RWPE2 (cell line): ENCODE measurements at regions not wholly inside any gene's neighbourhood (a gene's known extent, or its start where the extent isn't known, plus 50 kb on each side); places are given as distances from the start of the nearest gene placed in this dataset.
"Not testable (repeated sequence)": the region's sequence is repeated elsewhere in the genome, so short reads cannot be mapped to it uniquely, and the experiment has no call there.

ENCODE experiments used
- ATAC-seq: fragments of 200-7000 bp; cut with Tn5 transposase; 3 replicates; pipeline ENCODE4 v1.9.1; 2021; ENCODE audit warnings: low read depth
- DNase-seq: peaks from one replicate; pipeline ENCODE4 v3.0.0-alpha.2; 2020; ENCODE audit warnings: low spot score
- H3K27ac ChIP-seq: fragments of 450-650 bp; 2 replicates; pipeline ENCODE4 v1.5.1; 2017; ENCODE audit warnings: mild to moderate bottlenecking; ENCODE audit not compliant: poor library complexity, severe bottlenecking
- H3K27me3 ChIP-seq: fragments of 250-450 bp; sonication (Bioruptor Pico); 2 replicates; pipeline ENCODE4 v1.5.1; 2021; ENCODE audit warnings: mild to moderate bottlenecking, moderate library complexity; ENCODE audit not compliant: insufficient read depth, poor library complexity, severe bottlenecking
- H3K36me3 ChIP-seq: fragments of 250-450 bp; sonication (Bioruptor Pico); 2 replicates; pipeline ENCODE4 v1.5.1; 2020; ENCODE audit warnings: low read depth, mild to moderate bottlenecking, moderate library complexity
- H3K4me1 ChIP-seq: fragments of 250-450 bp; sonication (Bioruptor Pico); 2 replicates; pipeline ENCODE4 v1.5.1; 2021; ENCODE audit warnings: mild to moderate bottlenecking, moderate library complexity; ENCODE audit not compliant: insufficient read depth, poor library complexity, severe bottlenecking
- H3K4me3 ChIP-seq: fragments of 250-450 bp; sonication (Bioruptor Pico); 2 replicates; pipeline ENCODE4 v1.5.1; 2021; ENCODE audit warnings: mild to moderate bottlenecking, moderate library complexity; ENCODE audit not compliant: severe bottlenecking
- H3K9me3 ChIP-seq: fragments of 250-450 bp; sonication (Bioruptor Pico); 2 replicates; pipeline ENCODE4 v1.5.1; 2021; ENCODE audit warnings: mild to moderate bottlenecking, moderate library complexity; ENCODE audit not compliant: severe bottlenecking

GRCh38 chr2:111418091-111418875, 297.6 kb downstream of the BCL2L11 start:
- H3K4me3 ChIP-seq, H3K4me1 ChIP-seq, H3K27me3 ChIP-seq, DNase-seq, H3K9me3 ChIP-seq, H3K27ac ChIP-seq, H3K36me3 ChIP-seq, ATAC-seq: not testable (repeated sequence)

GRCh38 chr2:111420074-111420473, 299.4 kb downstream of the BCL2L11 start:
- ATAC-seq, result not testable (repeated sequence)

GRCh38 chr2:111420835-111421234, 300.1 kb downstream of the BCL2L11 start:
- not testable (repeated sequence) for H3K27me3 ChIP-seq, DNase-seq, H3K27ac ChIP-seq, H3K9me3 ChIP-seq, H3K4me3 ChIP-seq, ATAC-seq, H3K36me3 ChIP-seq, H3K4me1 ChIP-seq

More at GRCh38 chr2:111420074-111420473, 299.4 kb downstream of the BCL2L11 start:
- not testable (repeated sequence) for H3K36me3 ChIP-seq, H3K9me3 ChIP-seq, H3K27me3 ChIP-seq, H3K4me1 ChIP-seq, H3K27ac ChIP-seq, H3K4me3 ChIP-seq, DNase-seq

- H3K36me3 ChIP-seq, H3K4me1 ChIP-seq, H3K27me3 ChIP-seq, H3K4me3 ChIP-seq, H3K27ac ChIP-seq, H3K9me3 ChIP-seq, DNase-seq: not testable (repeated sequence)
- 0 out of 3 replicates have a peak, but pooled peaks have one; percentile 6 for ATAC-seq
Measured at GRCh38 chr2:111421949-111422348, 301.2 kb downstream of the BCL2L11 start.

GRCh38 chr2:111422562-111422961, 301.8 kb downstream of the BCL2L11 start:
- H3K27ac ChIP-seq, DNase-seq, H3K27me3 ChIP-seq, ATAC-seq, H3K4me1 ChIP-seq, H3K4me3 ChIP-seq, H3K9me3 ChIP-seq, H3K36me3 ChIP-seq: not testable (repeated sequence)

GRCh38 chr2:111423184-111423583, 302.5 kb downstream of the BCL2L11 start:
- H3K9me3 ChIP-seq, H3K4me1 ChIP-seq, H3K27ac ChIP-seq, H3K36me3 ChIP-seq, H3K4me3 ChIP-seq, DNase-seq, ATAC-seq, H3K27me3 ChIP-seq: not testable (repeated sequence)

- H3K27ac ChIP-seq, DNase-seq, H3K4me1 ChIP-seq, H3K27me3 ChIP-seq, H3K4me3 ChIP-seq, ATAC-seq, H3K9me3 ChIP-seq, H3K36me3 ChIP-seq: not testable (repeated sequence)
Measured at GRCh38 chr2:111424176-111424575, 303.5 kb downstream of the BCL2L11 start.

- not testable (repeated sequence) for H3K36me3 ChIP-seq, DNase-seq, H3K4me1 ChIP-seq, H3K9me3 ChIP-seq, H3K27me3 ChIP-seq, H3K27ac ChIP-seq, H3K4me3 ChIP-seq, ATAC-seq
Measured at GRCh38 chr2:111424851-111425309, 304.2 kb downstream of the BCL2L11 start.

- DNase-seq, H3K4me3 ChIP-seq, H3K9me3 ChIP-seq, H3K36me3 ChIP-seq, H3K27ac ChIP-seq, H3K27me3 ChIP-seq, H3K4me1 ChIP-seq, ATAC-seq: not testable (repeated sequence)
Measured at GRCh38 chr2:111425789-111426201, 305.1 kb downstream of the BCL2L11 start.

GRCh38 chr2:111427346-111427745, 306.6 kb downstream of the BCL2L11 start:
- not testable (repeated sequence) for H3K36me3 ChIP-seq, DNase-seq, H3K27me3 ChIP-seq, H3K4me3 ChIP-seq, H3K4me1 ChIP-seq, H3K27ac ChIP-seq, ATAC-seq, H3K9me3 ChIP-seq

GRCh38 chr2:111428915-111429314, 308.2 kb downstream of the BCL2L11 start:
- not testable (repeated sequence) for DNase-seq, H3K4me3 ChIP-seq, H3K27ac ChIP-seq, ATAC-seq, H3K27me3 ChIP-seq, H3K9me3 ChIP-seq, H3K4me1 ChIP-seq, H3K36me3 ChIP-seq
